Neural crest cell (in vitro differentiated cells): ENCODE measurements at regions not wholly inside any gene's neighbourhood (a gene's known extent, or its start where the extent isn't known, plus 50 kb on each side); places are given as distances from the start of the nearest gene placed in this dataset.

Experiments
- DNase-seq: peaks from one replicate; pipeline ENCODE4 v3.0.0; 2021; ENCODE audit warnings: low read depth, mixed read lengths, low spot score
- H3K27ac Mint-ChIP-seq: one replicate; pipeline ENCODE4 v1.8.0; 2021; ENCODE audit warnings: mild to moderate bottlenecking, mixed read lengths; ENCODE audit not compliant: unreplicated experiment
- H3K27me3 Mint-ChIP-seq: 2 replicates; pipeline ENCODE4 v1.8.0; 2021; ENCODE audit warnings: low read depth, mild to moderate bottlenecking, mixed read lengths
- H3K36me3 Mint-ChIP-seq: 2 replicates; pipeline ENCODE4 v1.8.0; 2021; ENCODE audit warnings: low read depth, mild to moderate bottlenecking, mixed read lengths
- H3K4me1 Mint-ChIP-seq: 2 replicates; pipeline ENCODE4 v1.8.0; 2021; ENCODE audit warnings: mixed read lengths
- H3K4me3 Mint-ChIP-seq: one replicate; pipeline ENCODE4 v1.8.0; 2021; ENCODE audit warnings: mild to moderate bottlenecking, mixed read lengths
- H3K9me3 Mint-ChIP-seq: 2 replicates; pipeline ENCODE4 v1.8.0; 2021; ENCODE audit warnings: mixed read lengths
- TF ChIP-seq, protein P1 (sequence below): fragments of 200-600 bp; sonication (generic); conservative IDR thresholded peaks from 2 replicates; pipeline ENCODE4 v1.5.0; 2021; ENCODE audit warnings: antibody characterized with exemption, mild to moderate bottlenecking

DNA sequence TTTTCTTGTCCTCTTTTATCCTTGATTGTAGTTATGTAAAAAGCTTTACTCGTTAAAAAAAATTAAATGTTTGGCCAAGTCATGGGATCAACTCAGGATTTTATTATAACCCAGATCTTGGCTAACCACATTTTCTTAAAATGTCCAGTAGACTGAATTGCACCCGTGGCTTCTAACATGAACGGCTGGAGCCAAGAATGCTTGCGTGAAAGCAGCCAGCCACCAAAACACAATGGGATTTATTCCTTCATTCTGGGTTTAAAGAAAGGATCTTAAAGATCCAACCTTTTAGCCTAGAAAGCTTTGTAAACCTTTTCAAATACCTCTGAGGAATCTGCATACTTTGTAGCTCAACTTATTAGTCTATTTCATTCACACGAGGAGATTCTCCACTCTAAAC lies 404.4 kb downstream of the USP25 start:
- H3K36me3 Mint-ChIP-seq, result peaks cover 10% of the 10 kb centered on the region
- TF ChIP-seq, protein P1, sequence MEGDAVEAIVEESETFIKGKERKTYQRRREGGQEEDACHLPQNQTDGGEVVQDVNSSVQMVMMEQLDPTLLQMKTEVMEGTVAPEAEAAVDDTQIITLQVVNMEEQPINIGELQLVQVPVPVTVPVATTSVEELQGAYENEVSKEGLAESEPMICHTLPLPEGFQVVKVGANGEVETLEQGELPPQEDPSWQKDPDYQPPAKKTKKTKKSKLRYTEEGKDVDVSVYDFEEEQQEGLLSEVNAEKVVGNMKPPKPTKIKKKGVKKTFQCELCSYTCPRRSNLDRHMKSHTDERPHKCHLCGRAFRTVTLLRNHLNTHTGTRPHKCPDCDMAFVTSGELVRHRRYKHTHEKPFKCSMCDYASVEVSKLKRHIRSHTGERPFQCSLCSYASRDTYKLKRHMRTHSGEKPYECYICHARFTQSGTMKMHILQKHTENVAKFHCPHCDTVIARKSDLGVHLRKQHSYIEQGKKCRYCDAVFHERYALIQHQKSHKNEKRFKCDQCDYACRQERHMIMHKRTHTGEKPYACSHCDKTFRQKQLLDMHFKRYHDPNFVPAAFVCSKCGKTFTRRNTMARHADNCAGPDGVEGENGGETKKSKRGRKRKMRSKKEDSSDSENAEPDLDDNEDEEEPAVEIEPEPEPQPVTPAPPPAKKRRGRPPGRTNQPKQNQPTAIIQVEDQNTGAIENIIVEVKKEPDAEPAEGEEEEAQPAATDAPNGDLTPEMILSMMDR, result no peak
- H3K4me1 Mint-ChIP-seq, result peaks cover 9% of the 10 kb centered on the region
- H3K27me3 Mint-ChIP-seq, result no peaks in the 10 kb centered on the region
- H3K27ac Mint-ChIP-seq, result no peak overlapping the region
- H3K9me3 Mint-ChIP-seq, result peaks cover 15% of the 10 kb centered on the region
- DNase-seq, result no peak
- no peak overlapping the region for H3K4me3 Mint-ChIP-seq

DNA sequence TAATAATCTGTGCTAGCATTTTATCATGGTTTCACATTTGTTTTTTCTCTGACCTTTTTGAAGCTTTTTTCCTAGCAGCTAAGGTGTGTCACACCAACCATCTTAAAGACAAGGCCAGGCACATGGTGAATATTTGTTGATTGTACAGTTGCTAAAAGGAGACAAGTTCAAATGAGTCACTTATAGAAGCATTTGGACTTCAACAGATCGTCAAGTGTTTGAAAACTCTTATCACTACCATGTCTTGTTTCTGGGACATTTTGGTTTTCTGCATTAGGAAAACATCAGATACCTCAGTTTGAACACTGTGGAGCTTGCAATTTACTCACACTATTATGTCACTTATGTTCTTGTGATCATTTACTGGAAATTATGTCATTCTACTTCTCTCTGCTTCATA lies 407.3 kb downstream of the USP25 start:
- TF ChIP-seq, protein P1, result no peak
- no peak for DNase-seq
- Mint-ChIP-seq H3K4me3 (no peak overlapping the region), H3K27ac (no peak overlapping the region), H3K27me3 (no peaks in the 10 kb centered on the region), H3K4me1 (peaks cover 9% of the 10 kb centered on the region), H3K36me3 (no peaks in the 10 kb centered on the region), H3K9me3 (peaks cover 3% of the 10 kb centered on the region)

DNA sequence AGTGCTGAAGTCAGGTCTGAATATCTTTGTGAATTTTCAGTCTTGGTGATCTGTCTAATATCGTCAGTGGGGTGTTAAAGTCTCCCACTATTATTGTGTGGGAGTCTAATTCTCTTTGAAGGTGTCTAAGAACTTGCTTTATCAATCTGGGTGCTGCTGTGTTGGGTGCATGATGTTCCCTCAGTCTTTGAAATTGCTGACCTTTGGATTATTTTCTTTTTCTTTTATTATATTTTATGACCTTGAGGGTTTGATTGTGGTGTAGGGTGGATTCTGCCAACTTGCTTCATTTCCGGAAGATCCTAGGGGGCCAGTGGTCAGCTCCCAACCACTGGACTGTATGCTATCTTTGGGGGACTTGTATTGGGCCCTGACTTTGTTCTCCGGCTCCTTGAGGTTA lies 415.3 kb downstream of the USP25 start:
- Mint-ChIP-seq H3K9me3 (peaks cover 8% of the 10 kb centered on the region), H3K36me3 (no peaks in the 10 kb centered on the region), H3K4me3 (no peak overlapping the region), H3K27me3 (no peaks in the 10 kb centered on the region), H3K27ac (no peak overlapping the region), H3K4me1 (no peaks in the 10 kb centered on the region)
- TF ChIP-seq, protein P1, result no peak
- DNase-seq, result no peak

DNA sequence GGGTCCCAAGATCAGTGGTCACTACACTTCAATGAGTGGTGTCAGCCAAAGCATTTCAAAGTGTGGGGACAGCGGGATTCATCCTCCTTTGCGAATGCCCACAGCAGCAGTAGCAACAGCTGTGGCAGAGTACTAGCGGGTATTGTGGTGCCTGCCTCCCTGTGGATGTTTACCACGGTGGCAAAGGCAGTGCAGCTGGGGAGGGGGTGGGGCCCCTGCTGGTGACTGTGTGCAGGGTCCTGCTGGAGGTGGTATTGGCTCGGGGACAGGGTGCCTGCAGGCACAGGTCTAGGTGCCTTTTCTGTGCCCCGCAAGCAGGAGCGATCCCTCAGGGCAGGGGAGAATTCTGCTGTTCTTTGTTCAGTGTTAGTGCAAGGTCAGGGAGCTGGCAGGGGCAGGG lies 415.7 kb downstream of the USP25 start:
- H3K9me3 Mint-ChIP-seq, result peaks cover 8% of the 10 kb centered on the region
- H3K27me3 Mint-ChIP-seq, result no peaks in the 10 kb centered on the region
- no peak for DNase-seq
- no peaks in the 10 kb centered on the region for H3K4me1 Mint-ChIP-seq
- TF ChIP-seq, protein P1, result no peak
- H3K4me3 Mint-ChIP-seq, result no peak overlapping the region
- no peaks in the 10 kb centered on the region for H3K36me3 Mint-ChIP-seq
- peak overlapping the region; percentile 8 for H3K27ac Mint-ChIP-seq

DNA sequence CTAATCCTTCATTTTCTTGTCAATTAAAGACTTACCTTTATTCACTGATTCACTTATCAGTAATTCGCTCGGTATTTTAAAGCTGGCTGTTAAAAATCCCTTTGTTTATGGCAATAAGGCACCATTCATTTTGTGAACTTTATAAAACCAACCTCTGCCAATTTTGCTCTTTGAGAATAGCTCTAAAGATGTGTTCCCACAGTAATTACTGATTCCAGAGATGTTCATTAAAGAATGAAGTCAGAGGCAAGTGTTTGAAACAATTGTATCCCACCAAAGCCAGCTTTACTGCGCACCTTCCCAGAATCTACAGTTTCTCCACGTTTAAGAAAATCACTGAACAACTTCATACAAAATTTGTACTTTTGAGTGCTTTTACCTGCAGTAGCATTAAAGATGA lies 424.5 kb downstream of the USP25 start:
- Mint-ChIP-seq H3K36me3 (peaks cover 2% of the 10 kb centered on the region), H3K27me3 (no peaks in the 10 kb centered on the region), H3K27ac (no peak overlapping the region), H3K9me3 (no peaks in the 10 kb centered on the region), H3K4me1 (no peaks in the 10 kb centered on the region), H3K4me3 (no peak overlapping the region)
- TF ChIP-seq, protein P1, result no peak
- DNase-seq, result no peak
